Hepatocyte (in vitro differentiated cells): ENCODE measurements at regions not wholly inside any gene's neighbourhood (a gene's known extent, or its start where the extent isn't known, plus 50 kb on each side); places are given as distances from the start of the nearest gene placed in this dataset.

Source experiments
- DNase-seq: peaks from one replicate; pipeline ENCODE4 v3.0.0-alpha.2; 2016; ENCODE audit warnings: low spot score
- H2AFZ ChIP-seq: fragments of 200-600 bp; sonication (generic); 2 replicates; pipeline ENCODE4 v1.6.0; 2016; ENCODE audit warnings: antibody characterized with exemption, mild to moderate bottlenecking
- H3K27ac ChIP-seq: fragments of 200-600 bp; sonication (generic); 2 replicates; pipeline ENCODE4 v1.5.1; 2016; ENCODE audit warnings: mild to moderate bottlenecking
- H3K27me3 ChIP-seq: fragments of 200-600 bp; sonication (generic); 2 replicates; pipeline ENCODE4 v1.6.1; 2016
- H3K36me3 ChIP-seq: fragments of 200-600 bp; sonication (generic); replicated peaks from 2 replicates; pipeline ENCODE4 v1.5.1; 2016; ENCODE audit warnings: low read depth; ENCODE audit not compliant: insufficient read depth
- H3K4me1 ChIP-seq: fragments of 200-600 bp; sonication (generic); 2 replicates; pipeline ENCODE4 v1.5.1; 2016; ENCODE audit warnings: mild to moderate bottlenecking, moderate library complexity; ENCODE audit not compliant: insufficient read depth
- H3K4me2 ChIP-seq: fragments of 200-600 bp; sonication (generic); 2 replicates; pipeline ENCODE4 v1.6.0; 2016
- H3K4me3 ChIP-seq: fragments of 200-600 bp; sonication (generic); 2 replicates; pipeline ENCODE4 v1.5.1; 2016; ENCODE audit warnings: mild to moderate bottlenecking
- H3K79me2 ChIP-seq: fragments of 200-600 bp; sonication (generic); 2 replicates; pipeline ENCODE4 v1.6.0; 2017; ENCODE audit warnings: mild to moderate bottlenecking
- H3K9me2 ChIP-seq: fragments of 200-600 bp; sonication (generic); replicated peaks from 2 replicates; pipeline ENCODE4 v1.6.0; 2017; ENCODE audit warnings: mild to moderate bottlenecking; ENCODE audit not compliant: insufficient read depth
- H3K9me3 ChIP-seq: fragments of 200-600 bp; sonication (generic); 2 replicates; pipeline ENCODE4 v1.5.1; 2016; ENCODE audit warnings: low read depth, mild to moderate bottlenecking
- H4K20me1 ChIP-seq: fragments of 200-600 bp; sonication (generic); 2 replicates; pipeline ENCODE4 v1.6.0; 2016; ENCODE audit warnings: mild to moderate bottlenecking; ENCODE audit not compliant: insufficient read depth, poor library complexity, severe bottlenecking
- CTCF ChIP-seq: fragments of 200-600 bp; sonication (generic); IDR thresholded peaks from 2 replicates; pipeline ENCODE4 v1.5.1; 2016; ENCODE audit warnings: antibody characterized with exemption, mild to moderate bottlenecking; ENCODE audit not compliant: poor library complexity
- EZH2 ChIP-seq: fragments of 200-600 bp; sonication (generic); IDR thresholded peaks from 2 replicates; pipeline ENCODE4 v1.6.1; 2016; ENCODE audit warnings: antibody characterized with exemption, mild to moderate bottlenecking, borderline replicate concordance
- EZH2phosphoT487 ChIP-seq: fragments of 200-600 bp; sonication (generic); IDR thresholded peaks from one replicate; pipeline ENCODE4 v1.6.1; 2018; ENCODE audit warnings: antibody characterized with exemption, mild to moderate bottlenecking, low read depth, moderate library complexity; ENCODE audit not compliant: unreplicated experiment, severe bottlenecking
- WGBS: methylation state at CpG from one replicate; pipeline ENCODE4 v1.1.6; 2016; ENCODE audit warnings: low lambda C conversion rate; ENCODE audit errors: missing lambda C conversion rate; 5-methylcytosine and 5-hydroxymethylcytosine counted together

GRCh38 chr12:4991801-4992200 is 51.9 kb upstream of the KCNA5 start:
- Histone ChIP-seq H3K36me3 (no peaks in the 10 kb centered on the region), H2AFZ (no peak overlapping the region), H3K9me2 (no peaks in the 10 kb centered on the region), H3K4me1 (no peaks in the 10 kb centered on the region), H3K4me3 (no peak overlapping the region), H3K27me3 (peaks cover 48% of the 10 kb centered on the region), H3K9me3 (no peaks in the 10 kb centered on the region), H3K27ac (no peak overlapping the region), H3K79me2 (no peaks in the 10 kb centered on the region), H4K20me1 (no peaks in the 10 kb centered on the region), H3K4me2 (no peak overlapping the region)
- TF ChIP-seq EZH2 (no peak), CTCF (no peak), EZH2phosphoT487 (no peak)
- WGBS: 63% methylated on average over 3 of the region's 3 CpGs
- DNase-seq: no peak

- Histone ChIP-seq H3K9me3 (no peaks in the 10 kb centered on the region), H3K4me1 (no peaks in the 10 kb centered on the region), H4K20me1 (no peaks in the 10 kb centered on the region), H3K9me2 (no peaks in the 10 kb centered on the region), H3K4me2 (no peak overlapping the region), H2AFZ (no peak overlapping the region), H3K4me3 (no peak overlapping the region), H3K79me2 (no peaks in the 10 kb centered on the region), H3K36me3 (no peaks in the 10 kb centered on the region), H3K27ac (no peak overlapping the region), H3K27me3 (peaks cover 48% of the 10 kb centered on the region)
- DNase-seq: no peak
- TF ChIP-seq CTCF: no peak
- no peak for TF ChIP-seq EZH2
- TF ChIP-seq EZH2phosphoT487: no peak
- 84% methylated on average over 4 of the region's 4 CpGs for WGBS
Measured at GRCh38 chr12:4992871-4993270, 50.8 kb upstream of the KCNA5 start.
